Retina (tissue), 1 donor: ENCODE measurements at regions not wholly inside any gene's neighbourhood (a gene's known extent, or its start where the extent isn't known, plus 50 kb on each side); places are given as distances from the start of the nearest gene placed in this dataset.
"Not testable (repeated sequence)": the region's sequence is repeated elsewhere in the genome, so short reads cannot be mapped to it uniquely, and the experiment has no call there.

ENCODE experiments used
- DNase-seq: peaks from one replicate; pipeline ENCODE4 v3.0.0-alpha.2; 2016

- no peak for DNase-seq
Measured at GRCh38 chr16:52727441-52727840, 180.5 kb upstream of the TOX3 start.

GRCh38 chr16:52725461-52725860 is 178.5 kb upstream of the TOX3 start:
- no peak for DNase-seq

GRCh38 chr16:52725043-52725442 is 178.1 kb upstream of the TOX3 start:
- DNase-seq: no peak

- DNase-seq: no peak
Measured at GRCh38 chr16:52721331-52721730, 174.4 kb upstream of the TOX3 start.

- no peak for DNase-seq
Measured at GRCh38 chr16:52718046-52718445, 171.1 kb upstream of the TOX3 start.

- DNase-seq: no peak
Measured at GRCh38 chr16:52713740-52714139, 166.8 kb upstream of the TOX3 start.

GRCh38 chr16:52709306-52709705 is 162.4 kb upstream of the TOX3 start:
- DNase-seq: peak; percentile 32

GRCh38 chr16:52708476-52708875 is 161.5 kb upstream of the TOX3 start:
- DNase-seq: peak; percentile 34

- peak; percentile 68 for DNase-seq
Measured at GRCh38 chr16:52707676-52708337, 160.9 kb upstream of the TOX3 start.

GRCh38 chr16:52705122-52705521 is 158.2 kb upstream of the TOX3 start:
- DNase-seq: no peak

GRCh38 chr16:52697971-52698370 is 151.0 kb upstream of the TOX3 start:
- DNase-seq: no peak

- DNase-seq: no peak
Measured at GRCh38 chr16:52696126-52696525, 149.2 kb upstream of the TOX3 start.

- DNase-seq: no peak
Measured at GRCh38 chr16:52690468-52690867, 143.5 kb upstream of the TOX3 start.

- no peak for DNase-seq
Measured at GRCh38 chr16:52680993-52681392, 134.1 kb upstream of the TOX3 start.

- no peak for DNase-seq
Measured at GRCh38 chr16:52677501-52677900, 130.6 kb upstream of the TOX3 start.

GRCh38 chr16:52676959-52677358 is 130.0 kb upstream of the TOX3 start:
- DNase-seq: no peak

GRCh38 chr16:52671590-52671989 is 124.6 kb upstream of the TOX3 start:
- no peak for DNase-seq

GRCh38 chr16:52657924-52658323 is 111.0 kb upstream of the TOX3 start:
- DNase-seq: no peak

GRCh38 chr16:52655916-52656315 is 109.0 kb upstream of the TOX3 start:
- not testable (repeated sequence) for DNase-seq

GRCh38 chr16:52655156-52655555 is 108.2 kb upstream of the TOX3 start:
- not testable (repeated sequence) for DNase-seq

GRCh38 chr16:52652033-52652432 is 105.1 kb upstream of the TOX3 start:
- DNase-seq: no peak

GRCh38 chr16:52650789-52651188 is 103.8 kb upstream of the TOX3 start:
- DNase-seq: no peak

GRCh38 chr16:52650318-52650717 is 103.4 kb upstream of the TOX3 start:
- DNase-seq: no peak

GRCh38 chr16:52649870-52650269 is 102.9 kb upstream of the TOX3 start:
- no peak for DNase-seq

GRCh38 chr16:52647588-52647987 is 100.6 kb upstream of the TOX3 start:
- no peak for DNase-seq
